Stimulated activated CD4-positive, alpha-beta T cell treated with anti-CD3 and anti-CD28 coated beads, Interleukin-1b, Interleukin-23, amount 100 ng/mL, for 1 hour (primary cell): ENCODE measurements at regions not wholly inside any gene's neighbourhood (a gene's known extent, or its start where the extent isn't known, plus 50 kb on each side); places are given as distances from the start of the nearest gene placed in this dataset.

Experiments
- DNase-seq, 2 donors: peaks; one replicate each; pipeline ENCODE4 v3.0.0-alpha.2; 2020; ENCODE audit warnings: low read depth in 2 of 2

- DNase-seq = no peak
Measured at GRCh38 chr14:97297100-97297499, 499.9 kb downstream of the VRK1 start.

- DNase-seq = no peak
Measured at GRCh38 chr14:97298331-97298730, 501.1 kb downstream of the VRK1 start.

- no peak for DNase-seq
Measured at GRCh38 chr14:97298736-97299135, 501.6 kb downstream of the VRK1 start.

GRCh38 chr14:97299661-97300060, 502.5 kb downstream of the VRK1 start:
- peak in 1 of 2 donors; percentile 4 for DNase-seq

DNA sequence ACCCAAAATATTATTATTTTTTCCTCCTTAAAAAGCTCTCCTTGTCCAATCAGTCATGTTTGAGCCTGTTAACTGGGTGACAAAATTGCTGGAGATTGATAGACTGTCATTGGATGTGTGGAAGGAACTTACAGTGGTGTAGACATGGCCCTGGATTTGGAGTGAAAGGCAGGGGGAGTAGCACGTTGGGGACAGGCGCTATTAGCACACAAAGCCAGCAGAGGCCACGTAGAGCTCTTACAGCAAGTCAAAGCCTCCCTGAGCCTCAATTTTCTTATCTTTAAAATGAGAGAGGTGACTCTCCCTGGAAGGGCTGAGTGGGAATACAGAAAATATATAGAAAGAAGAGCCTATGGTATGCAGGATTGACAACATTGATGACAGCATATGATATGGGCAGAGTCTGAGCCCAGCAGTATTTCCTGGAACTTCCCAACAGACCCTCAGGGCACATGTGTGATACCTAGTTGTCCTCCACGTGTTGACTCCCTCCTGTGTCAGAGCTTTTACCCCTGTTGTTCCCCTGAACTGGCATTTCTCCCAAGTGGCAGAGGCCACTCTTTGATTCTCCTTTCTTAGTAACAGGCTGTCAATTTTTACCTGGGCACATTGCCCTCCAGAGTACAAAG, 504.9 kb downstream of the VRK1 start:
- DNase-seq = no peak

GRCh38 chr14:97306133-97306759, 509.1 kb downstream of the VRK1 start:
- DNase-seq = no peak

GRCh38 chr14:97306760-97307246, 509.6 kb downstream of the VRK1 start:
- DNase-seq = no peak

GRCh38 chr14:97311411-97311810, 514.2 kb downstream of the VRK1 start:
- no peak for DNase-seq

- DNase-seq = no peak
Measured at GRCh38 chr14:97312910-97313309, 515.7 kb downstream of the VRK1 start.

- no peak for DNase-seq
Measured at GRCh38 chr14:97315790-97316189, 518.6 kb downstream of the VRK1 start.

DNA sequence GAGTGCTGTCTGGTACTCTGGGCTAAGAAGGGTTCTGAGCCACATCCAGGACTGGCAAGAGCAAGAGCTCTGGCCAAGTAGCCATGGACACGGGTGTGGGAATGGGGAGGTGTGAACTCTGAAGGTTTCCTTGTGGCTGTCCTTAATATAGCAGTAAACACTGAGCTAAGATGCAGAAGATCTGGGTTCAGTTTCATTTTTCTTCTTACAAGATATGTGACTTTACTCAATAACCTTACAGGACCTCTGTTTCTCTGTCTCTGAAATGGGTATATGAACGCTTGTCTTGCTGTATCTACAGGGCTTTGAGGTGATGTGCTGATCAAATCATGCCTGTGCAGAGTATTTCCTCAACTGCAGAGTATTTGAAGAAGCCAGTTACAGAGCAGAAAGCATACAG, 521.2 kb downstream of the VRK1 start:
- no peak for DNase-seq

DNA sequence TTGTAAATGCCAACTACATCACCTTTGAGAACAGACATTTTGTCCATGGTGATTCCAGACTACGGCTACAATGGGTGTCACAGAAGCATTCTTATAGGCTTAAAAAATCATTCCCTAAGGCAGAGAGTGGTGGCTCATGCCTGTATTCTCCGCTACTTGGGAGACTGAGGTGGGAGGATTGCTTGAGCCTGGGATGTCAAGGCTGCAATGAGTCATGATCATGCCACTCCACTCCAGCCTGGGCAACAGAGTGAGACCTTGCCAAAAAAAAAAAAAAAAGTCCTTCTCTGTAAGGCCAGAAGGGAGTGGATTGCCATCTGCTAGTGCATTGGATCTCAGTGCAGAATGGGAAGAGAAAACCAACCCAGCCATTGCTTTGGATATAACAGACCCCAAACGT, 522.5 kb downstream of the VRK1 start:
- DNase-seq = no peak

GRCh38 chr14:97328743-97329142, 531.6 kb downstream of the VRK1 start:
- DNase-seq = no peak

GRCh38 chr14:97329701-97330100, 532.5 kb downstream of the VRK1 start:
- no peak for DNase-seq

- no peak for DNase-seq
Measured at GRCh38 chr14:97331058-97331457, 533.9 kb downstream of the VRK1 start.

GRCh38 chr14:97331526-97331925, 534.3 kb downstream of the VRK1 start:
- DNase-seq = no peak

GRCh38 chr14:97336179-97336578, 539.0 kb downstream of the VRK1 start:
- DNase-seq = no peak

- DNase-seq = no peak
Measured at GRCh38 chr14:97336816-97337215, 539.6 kb downstream of the VRK1 start.

GRCh38 chr14:97337267-97337666, 540.1 kb downstream of the VRK1 start:
- no peak for DNase-seq

GRCh38 chr14:97337670-97338069, 540.5 kb downstream of the VRK1 start:
- no peak for DNase-seq

GRCh38 chr14:97344666-97345065, 547.5 kb downstream of the VRK1 start:
- no peak for DNase-seq

DNA sequence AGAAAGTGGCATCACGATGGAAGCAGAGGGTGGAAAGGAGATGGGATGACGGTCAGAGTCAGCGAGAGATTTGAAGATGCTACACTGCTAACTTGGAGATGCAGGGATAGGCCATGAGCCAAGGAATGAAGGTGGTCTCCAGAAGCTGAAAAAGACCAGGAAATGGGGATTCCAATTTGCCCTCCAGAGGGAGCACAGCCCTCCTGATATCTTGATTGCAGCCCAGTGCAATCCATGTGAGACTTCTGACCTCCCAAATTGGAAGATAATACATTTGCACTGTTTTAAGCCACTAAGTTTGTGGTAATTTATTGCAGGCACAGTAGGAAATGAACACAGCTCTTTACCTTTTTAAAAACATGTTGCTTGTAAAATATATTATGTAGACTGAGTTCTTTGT, 549.5 kb downstream of the VRK1 start:
- no peak for DNase-seq

DNA sequence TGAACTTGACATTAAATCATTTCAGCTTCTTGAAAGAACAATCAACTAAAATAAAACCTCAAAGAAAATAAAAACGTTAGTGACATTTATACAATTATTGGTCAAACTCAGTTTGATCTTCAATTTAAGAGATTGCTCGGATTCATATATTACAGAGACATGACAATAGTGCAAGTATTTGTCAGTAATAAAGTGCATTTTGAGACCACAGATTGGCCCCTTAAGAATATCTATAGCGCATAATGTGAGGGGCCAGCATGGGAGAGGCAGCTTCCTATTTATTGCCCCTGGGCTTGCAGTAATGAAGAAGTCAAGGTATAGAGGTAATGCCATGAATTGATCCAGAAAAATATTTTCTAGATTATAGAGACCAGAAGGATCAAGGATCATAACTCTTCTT, 552.3 kb downstream of the VRK1 start:
- no peak for DNase-seq

- no peak for DNase-seq
Measured at GRCh38 chr14:97349946-97350345, 552.8 kb downstream of the VRK1 start.
